Mesendoderm (in vitro differentiated cells): ENCODE measurements at regions not wholly inside any gene's neighbourhood (a gene's known extent, or its start where the extent isn't known, plus 50 kb on each side); places are given as distances from the start of the nearest gene placed in this dataset.
"Not testable (repeated sequence)": the region's sequence is repeated elsewhere in the genome, so short reads cannot be mapped to it uniquely, and the experiment has no call there.

Source experiments
- DNase-seq: peaks from one replicate; pipeline ENCODE4 v3.0.0; 2013
- H2AK5ac ChIP-seq: 2 replicates; pipeline ENCODE4 v1.6.1; 2013; ENCODE audit warnings: low read length, inconsistent platforms
- H2BK120ac ChIP-seq: 2 replicates; pipeline ENCODE4 v1.6.1; 2013; ENCODE audit warnings: low read depth, mild to moderate bottlenecking, low read length, moderate library complexity, mixed read lengths
- H2BK15ac ChIP-seq: replicated peaks from 2 replicates; pipeline ENCODE4 v1.6.1; 2013; ENCODE audit warnings: low read depth, mild to moderate bottlenecking, moderate library complexity
- H2BK5ac ChIP-seq: 2 replicates; pipeline ENCODE4 v1.6.1; 2013; ENCODE audit warnings: low read length, inconsistent platforms
- H3K18ac ChIP-seq: 2 replicates; pipeline ENCODE4 v1.6.1; 2013; ENCODE audit warnings: mild to moderate bottlenecking, low read length, mixed read lengths
- H3K23ac ChIP-seq: one replicate; pipeline ENCODE4 v1.6.1; 2013; ENCODE audit warnings: low read length
- H3K27ac ChIP-seq: 2 replicates; pipeline ENCODE4 v1.5.1; 2013; ENCODE audit warnings: low read depth, mild to moderate bottlenecking, inconsistent platforms, low read length, moderate library complexity
- H3K27me3 ChIP-seq: 2 replicates; pipeline ENCODE4 v1.6.1; 2013; ENCODE audit warnings: low read length, control low read depth, mild to moderate bottlenecking, inconsistent platforms; ENCODE audit not compliant: insufficient read depth, poor library complexity
- H3K36me3 ChIP-seq: 2 replicates; pipeline ENCODE4 v1.6.1; 2013; ENCODE audit warnings: low read length, inconsistent platforms; ENCODE audit not compliant: control insufficient read depth, insufficient read depth
- H3K4ac ChIP-seq: one replicate; pipeline ENCODE4 v1.6.1; 2013; ENCODE audit warnings: low read depth, mild to moderate bottlenecking, low read length, moderate library complexity
- H3K4me1 ChIP-seq: 2 replicates; pipeline ENCODE4 v1.6.1; 2013; ENCODE audit warnings: low read depth, low read length, inconsistent platforms; ENCODE audit not compliant: control insufficient read depth
- H3K4me2 ChIP-seq: 2 replicates; pipeline ENCODE4 v1.6.1; 2013; ENCODE audit warnings: low read length
- H3K4me3 ChIP-seq: 2 replicates; pipeline ENCODE4 v1.5.1; 2013; ENCODE audit warnings: mild to moderate bottlenecking, low read length
- H3K56ac ChIP-seq: one replicate; pipeline ENCODE4 v1.6.1; 2013; ENCODE audit warnings: low read length
- H3K79me1 ChIP-seq: 2 replicates; pipeline ENCODE4 v1.6.1; 2013; ENCODE audit warnings: low read length, inconsistent platforms
- H3K79me2 ChIP-seq: 2 replicates; pipeline ENCODE4 v1.6.1; 2013; ENCODE audit warnings: mild to moderate bottlenecking, low read length; ENCODE audit not compliant: control insufficient read depth, insufficient read depth
- H3K9ac ChIP-seq: 2 replicates; pipeline ENCODE4 v1.6.1; 2013; ENCODE audit warnings: low read length, inconsistent platforms
- H4K5ac ChIP-seq: one replicate; pipeline ENCODE4 v1.6.1; 2013; ENCODE audit warnings: low read length
- H4K8ac ChIP-seq: one replicate; pipeline ENCODE4 v1.6.1; 2013; ENCODE audit warnings: low read depth, mild to moderate bottlenecking, control low read depth, low read length, moderate library complexity
- WGBS: extraction: QIAGEN DNeasy Blood & Tissue Kit; methylation state at CpG from one replicate; pipeline ENCODE4 v1.1.7; 2013; ENCODE audit warnings: low lambda C conversion rate, missing lambda C conversion rate; ENCODE audit not compliant: insufficient coverage; ENCODE audit errors: extremely low coverage; 5-methylcytosine and 5-hydroxymethylcytosine counted together

DNA sequence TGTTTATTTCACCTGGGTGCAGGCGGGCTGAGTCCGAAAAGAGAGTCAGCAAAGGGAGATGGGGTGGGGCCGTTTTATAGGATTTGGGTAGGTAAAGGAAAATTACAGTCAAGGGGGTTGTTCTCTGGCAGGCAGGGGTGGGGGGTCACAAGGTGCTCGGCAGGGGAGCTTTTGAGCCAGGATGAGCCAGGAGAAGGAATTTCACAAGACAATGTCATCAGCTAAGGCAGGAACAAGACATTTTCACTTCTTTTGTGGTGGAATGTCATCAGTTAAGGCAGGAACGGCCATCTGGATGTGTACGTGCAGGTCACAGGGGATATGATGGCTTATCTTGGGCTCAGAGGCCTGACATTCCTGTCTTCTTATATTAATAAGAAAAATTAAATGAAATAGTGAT lies 115.8 kb upstream of the KCNJ3 start:
- not testable (repeated sequence) for H2BK120ac ChIP-seq, H3K4me2 ChIP-seq, H3K56ac ChIP-seq, H2AK5ac ChIP-seq, H3K27me3 ChIP-seq, H3K27ac ChIP-seq, H2BK15ac ChIP-seq, H3K79me1 ChIP-seq, H3K4me1 ChIP-seq, H3K4me3 ChIP-seq, H3K36me3 ChIP-seq, H4K5ac ChIP-seq, H4K8ac ChIP-seq, H3K23ac ChIP-seq, H3K79me2 ChIP-seq, H3K9ac ChIP-seq
- Histone ChIP-seq H3K18ac (peak overlapping the region; percentile 90), H3K4ac (peak overlapping the region; percentile 87), H2BK5ac (peak overlapping the region; percentile 57)
- peak; percentile 81 for DNase-seq
- no CpG with 5 or more reads among the region's 6 CpGs for WGBS

DNA sequence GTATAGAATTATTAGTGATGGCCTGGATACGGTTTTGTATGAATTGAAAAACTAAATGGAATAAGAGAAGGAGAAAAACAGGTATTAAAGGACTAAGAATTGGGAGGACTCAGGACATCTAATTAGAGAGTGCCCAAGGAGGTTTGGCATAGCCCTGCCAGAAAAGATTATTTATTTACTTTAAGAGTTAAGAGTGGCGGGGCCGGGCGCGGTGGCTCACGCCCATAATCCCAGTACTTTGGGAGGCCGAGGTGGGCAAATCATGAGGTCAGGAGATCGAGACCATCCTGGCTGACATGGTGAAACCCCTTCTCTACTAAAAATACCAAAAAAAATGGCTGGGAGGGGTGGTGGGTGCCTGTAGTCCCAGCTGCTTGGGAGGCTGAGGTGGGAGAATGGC lies 115.2 kb upstream of the KCNJ3 start:
- WGBS = no CpG with 5 or more reads among the region's 8 CpGs

DNA sequence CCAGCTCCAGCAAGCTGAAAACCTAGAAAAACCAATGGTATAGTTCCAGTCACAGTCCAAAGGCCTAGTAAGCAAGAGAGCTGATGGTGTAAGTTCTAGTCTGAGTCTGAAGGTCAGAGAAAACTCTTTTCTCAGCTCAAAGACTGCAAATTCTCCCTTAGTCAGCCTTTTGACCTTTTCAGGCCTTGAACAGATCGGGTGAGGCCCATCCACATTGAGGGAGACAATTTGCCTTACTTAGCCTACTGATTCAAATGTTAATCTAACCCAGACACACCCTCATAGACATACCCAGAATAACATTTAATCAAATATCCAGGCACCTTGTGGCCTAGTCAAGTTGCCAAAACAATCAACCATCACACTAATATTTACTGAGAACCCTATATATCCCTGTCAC lies 110.8 kb upstream of the KCNJ3 start:
- H3K56ac ChIP-seq = no peak overlapping the region
- H3K4ac ChIP-seq = no peak overlapping the region
- no peak overlapping the region for H2AK5ac ChIP-seq

More for the DNA sequence above, 115.2 kb upstream of the KCNJ3 start:
- Histone ChIP-seq H2BK5ac (peak overlapping the region; percentile 82), H3K4ac (peak overlapping the region; percentile 99), H3K18ac (peak overlapping the region; percentile 99), H3K56ac (peak overlapping the region; percentile 66), H2BK120ac (peak overlapping the region; percentile 99)
- H3K23ac ChIP-seq, DNase-seq, H3K27ac ChIP-seq, H3K9ac ChIP-seq, H2AK5ac ChIP-seq, H2BK15ac ChIP-seq, H3K4me1 ChIP-seq, H3K79me1 ChIP-seq, H3K4me2 ChIP-seq, H3K4me3 ChIP-seq, H4K8ac ChIP-seq, H3K27me3 ChIP-seq, H3K36me3 ChIP-seq, H3K79me2 ChIP-seq, H4K5ac ChIP-seq: not testable (repeated sequence)

DNA sequence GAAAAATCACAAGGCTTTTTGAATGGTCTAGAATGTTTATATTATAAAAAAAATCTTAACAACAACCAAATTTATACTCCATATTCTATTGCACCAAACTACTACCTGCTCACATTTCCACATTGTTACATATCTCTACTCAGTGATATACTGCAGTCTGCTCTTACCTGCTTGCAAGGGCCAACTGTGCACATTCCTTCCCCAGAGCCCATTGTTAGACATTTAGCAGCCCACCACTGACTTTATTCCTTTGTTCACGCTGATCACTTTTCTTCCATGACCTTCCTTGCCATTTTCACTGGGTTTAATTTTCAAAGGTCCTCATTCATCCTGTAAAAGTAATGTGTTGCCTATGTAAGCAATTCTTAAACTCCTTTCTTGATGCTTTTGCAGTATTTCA lies 109.7 kb upstream of the KCNJ3 start:
- Histone ChIP-seq H3K27me3 (no peaks in the 10 kb centered on the region), H3K4me2 (no peak overlapping the region), H3K79me2 (no peaks in the 10 kb centered on the region), H2BK15ac (no peak overlapping the region), H3K18ac (no peak overlapping the region), H3K4me1 (peaks cover 2% of the 10 kb centered on the region), H3K4me3 (no peak overlapping the region), H2BK5ac (no peak overlapping the region), H2BK120ac (no peak overlapping the region), H3K79me1 (no peaks in the 10 kb centered on the region), H4K8ac (no peak overlapping the region), H3K23ac (no peak overlapping the region), H3K56ac (no peak overlapping the region), H2AK5ac (no peak overlapping the region), H3K27ac (no peak overlapping the region), H3K9ac (no peak overlapping the region), H4K5ac (no peak overlapping the region), H3K36me3 (no peaks in the 10 kb centered on the region), H3K4ac (no peak overlapping the region)
- WGBS = no CpG with 5 or more reads among the region's 1 CpG
- no peak for DNase-seq

More for the DNA sequence above, 110.8 kb upstream of the KCNJ3 start:
- Histone ChIP-seq H3K9ac (no peak overlapping the region), H3K4me3 (no peak overlapping the region), H3K79me2 (no peaks in the 10 kb centered on the region), H2BK15ac (no peak overlapping the region), H3K4me1 (peaks cover 2% of the 10 kb centered on the region), H3K79me1 (no peaks in the 10 kb centered on the region), H3K18ac (peak overlapping the region; percentile 97), H3K4me2 (no peak overlapping the region), H3K27ac (no peak overlapping the region), H2BK120ac (peak overlapping the region; percentile 24), H3K36me3 (no peaks in the 10 kb centered on the region), H3K27me3 (no peaks in the 10 kb centered on the region), H4K5ac (no peak overlapping the region), H2BK5ac (no peak overlapping the region), H4K8ac (no peak overlapping the region), H3K23ac (no peak overlapping the region)
- DNase-seq = no peak
- no CpG with 5 or more reads among the region's 1 CpG for WGBS

DNA sequence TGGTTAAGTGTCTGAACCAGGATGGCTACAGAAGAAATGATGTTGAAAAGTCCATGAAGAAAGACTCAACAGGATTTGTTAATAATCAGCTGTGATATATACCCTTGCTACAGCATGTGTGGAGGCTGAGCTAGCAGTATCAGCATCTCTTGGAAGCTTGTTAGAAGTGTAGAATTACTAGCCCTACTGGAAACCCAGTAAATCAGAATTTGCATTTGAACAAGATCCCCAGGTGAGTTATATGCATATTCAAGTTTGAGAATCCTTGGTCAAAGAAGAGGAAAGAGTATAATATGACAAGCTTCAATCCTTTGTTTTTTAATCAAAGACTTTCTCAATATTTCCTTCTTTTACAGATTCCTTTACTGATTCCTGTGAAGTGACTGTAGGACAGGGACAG lies 109.0 kb upstream of the KCNJ3 start:
- Histone ChIP-seq H4K5ac (no peak overlapping the region), H3K79me1 (no peaks in the 10 kb centered on the region), H3K4me3 (no peak overlapping the region), H4K8ac (no peak overlapping the region), H3K27ac (peak overlapping the region; percentile 65), H2AK5ac (no peak overlapping the region), H2BK5ac (no peak overlapping the region), H3K4me1 (peaks cover 2% of the 10 kb centered on the region), H3K18ac (peak overlapping the region; percentile 87), H3K23ac (no peak overlapping the region), H3K4ac (no peak overlapping the region), H3K79me2 (no peaks in the 10 kb centered on the region), H3K36me3 (no peaks in the 10 kb centered on the region), H3K9ac (no peak overlapping the region), H2BK15ac (peak overlapping the region; percentile 94), H2BK120ac (no peak overlapping the region), H3K56ac (peak overlapping the region; percentile 63), H3K4me2 (no peak overlapping the region), H3K27me3 (no peaks in the 10 kb centered on the region)
- no peak for DNase-seq

DNA sequence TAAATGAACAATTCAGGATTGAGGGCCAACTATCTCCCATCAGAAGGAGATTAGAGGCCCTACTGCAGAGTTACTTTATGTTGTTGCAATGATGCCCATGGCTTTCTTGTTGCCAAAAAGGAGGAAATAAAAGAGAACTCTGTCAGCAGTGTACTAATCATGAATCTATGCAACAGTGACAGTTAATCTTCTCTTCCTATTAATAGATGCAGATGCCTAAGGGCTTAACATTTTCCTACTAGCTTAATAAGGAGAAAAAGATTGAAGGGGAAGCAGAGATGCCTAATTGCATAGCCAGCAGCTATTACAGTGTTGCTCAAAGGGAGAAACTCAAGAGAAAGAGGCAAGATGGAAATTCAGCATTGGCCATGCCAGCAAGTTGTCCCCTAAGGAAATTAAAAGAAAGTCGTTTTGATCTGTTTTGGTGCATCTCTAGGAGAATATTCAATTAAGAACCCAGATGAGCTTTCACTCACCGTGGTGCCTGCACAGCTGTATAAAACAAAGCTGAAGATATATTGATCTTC lies 107.1 kb upstream of the KCNJ3 start:
- Histone ChIP-seq H3K56ac (no peak overlapping the region), H3K79me1 (no peaks in the 10 kb centered on the region), H2BK15ac (peak overlapping the region; percentile 85), H3K18ac (peak overlapping the region; percentile 51), H2AK5ac (no peak overlapping the region), H3K23ac (no peak overlapping the region), H4K5ac (no peak overlapping the region), H3K4me3 (no peak overlapping the region), H3K36me3 (no peaks in the 10 kb centered on the region), H3K4ac (no peak overlapping the region), H3K9ac (no peak overlapping the region), H3K27me3 (no peaks in the 10 kb centered on the region), H3K4me1 (peaks cover 2% of the 10 kb centered on the region), H4K8ac (no peak overlapping the region), H2BK5ac (no peak overlapping the region), H3K79me2 (no peaks in the 10 kb centered on the region), H2BK120ac (peak overlapping the region; percentile 94), H3K4me2 (no peak overlapping the region), H3K27ac (no peak overlapping the region)
- WGBS = no CpG with 5 or more reads among the region's 2 CpGs
- DNase-seq = no peak
